SK-N-SH treated with all-trans-retinoic acid at 6 μM for 48 hours (cell line): ENCODE measurements at regions not wholly inside any gene's neighbourhood (a gene's known extent, or its start where the extent isn't known, plus 50 kb on each side); places are given as distances from the start of the nearest gene placed in this dataset.

ENCODE experiments used
- CSDC2 ChIP-seq: fragments of 250-450 bp; sonication (Bioruptor Pico); IDR thresholded peaks from 2 replicates; pipeline ENCODE4 v1.5.0; 2020; ENCODE audit warnings: mild to moderate bottlenecking, moderate library complexity
- GLIS3 ChIP-seq: fragments of 250-450 bp; sonication (Bioruptor Pico); IDR thresholded peaks from 2 replicates; pipeline ENCODE4 v1.5.0; 2020; ENCODE audit warnings: mild to moderate bottlenecking, moderate library complexity
- RARB ChIP-seq: fragments of 250-450 bp; sonication (Bioruptor Pico); IDR thresholded peaks from 2 replicates; pipeline ENCODE4 v1.8.0; 2021; ENCODE audit warnings: mild to moderate bottlenecking, moderate library complexity
- ZFP3 ChIP-seq: fragments of 250-450 bp; sonication (Bioruptor Pico); IDR thresholded peaks from 2 replicates; pipeline ENCODE4 v1.5.0; 2020; ENCODE audit warnings: mild to moderate bottlenecking, moderate library complexity
- ZFP30 ChIP-seq: fragments of 450-650 bp; formaldehyde crosslinking; IDR thresholded peaks from 2 replicates; pipeline ENCODE4 v1.5.0; 2022; ENCODE audit warnings: mild to moderate bottlenecking, moderate library complexity

GRCh38 chr9:95710446-95710845 is 165.0 kb upstream of the ERCC6L2 start:
- no peak for TF ChIP-seq GLIS3 (CRISPR knock-in tag)
- no peak for TF ChIP-seq ZFP3
- TF ChIP-seq CSDC2 (CRISPR knock-in tag) = no peak
- no peak for TF ChIP-seq ZFP30 (CRISPR knock-in tag)
- TF ChIP-seq RARB = no peak
